GM19452 (cell line): ENCODE measurements at regions not wholly inside any gene's neighbourhood (a gene's known extent, or its start where the extent isn't known, plus 50 kb on each side); places are given as distances from the start of the nearest gene placed in this dataset.

Source experiments
- ATAC-seq: cut with Tn5 transposase; IDR thresholded peaks from one replicate; pipeline ENCODE4 v1.9.1; 2021; ENCODE audit not compliant: unreplicated experiment

GRCh38 chr10:117948493-117948892, 98.2 kb downstream of the RAB11FIP2 start:
- ATAC-seq = no peak

GRCh38 chr10:117950408-117950807, 96.3 kb downstream of the RAB11FIP2 start:
- no peak for ATAC-seq
